Effector memory CD4-positive, alpha-beta T cell (primary cell): ENCODE measurements at regions not wholly inside any gene's neighbourhood (a gene's known extent, or its start where the extent isn't known, plus 50 kb on each side); places are given as distances from the start of the nearest gene placed in this dataset.

Source experiments
- DNase-seq, 3 donors: peaks; one replicate each; pipeline ENCODE4 v3.0.0-alpha.2; 2020
- H3K27ac ChIP-seq: 2 replicates; pipeline ENCODE4 v1.7.0; 2013; ENCODE audit warnings: mild to moderate bottlenecking, low read length, moderate library complexity; ENCODE audit not compliant: insufficient read depth, poor library complexity, severe bottlenecking
- H3K27me3 ChIP-seq: replicated peaks from 2 replicates; pipeline ENCODE4 v1.7.0; 2013; ENCODE audit warnings: mild to moderate bottlenecking, low read length; ENCODE audit not compliant: insufficient read depth, control insufficient read depth, poor library complexity, severe bottlenecking
- H3K36me3 ChIP-seq: 2 replicates; pipeline ENCODE4 v1.7.0; 2013; ENCODE audit warnings: mild to moderate bottlenecking, low read length, moderate library complexity; ENCODE audit not compliant: control insufficient read depth, insufficient read depth
- H3K4me1 ChIP-seq: 2 replicates; pipeline ENCODE4 v1.7.0; 2013; ENCODE audit warnings: low read length, mild to moderate bottlenecking; ENCODE audit not compliant: control insufficient read depth, insufficient read depth, poor library complexity, severe bottlenecking
- H3K4me3 ChIP-seq: 2 replicates; pipeline ENCODE4 v1.7.0; 2013; ENCODE audit warnings: low read length, low read depth, mild to moderate bottlenecking; ENCODE audit not compliant: insufficient read depth, poor library complexity, severe bottlenecking
- H3K9me3 ChIP-seq: 2 replicates; pipeline ENCODE4 v1.7.0; 2013; ENCODE audit warnings: mild to moderate bottlenecking, low read length, moderate library complexity; ENCODE audit not compliant: control insufficient read depth

DNA sequence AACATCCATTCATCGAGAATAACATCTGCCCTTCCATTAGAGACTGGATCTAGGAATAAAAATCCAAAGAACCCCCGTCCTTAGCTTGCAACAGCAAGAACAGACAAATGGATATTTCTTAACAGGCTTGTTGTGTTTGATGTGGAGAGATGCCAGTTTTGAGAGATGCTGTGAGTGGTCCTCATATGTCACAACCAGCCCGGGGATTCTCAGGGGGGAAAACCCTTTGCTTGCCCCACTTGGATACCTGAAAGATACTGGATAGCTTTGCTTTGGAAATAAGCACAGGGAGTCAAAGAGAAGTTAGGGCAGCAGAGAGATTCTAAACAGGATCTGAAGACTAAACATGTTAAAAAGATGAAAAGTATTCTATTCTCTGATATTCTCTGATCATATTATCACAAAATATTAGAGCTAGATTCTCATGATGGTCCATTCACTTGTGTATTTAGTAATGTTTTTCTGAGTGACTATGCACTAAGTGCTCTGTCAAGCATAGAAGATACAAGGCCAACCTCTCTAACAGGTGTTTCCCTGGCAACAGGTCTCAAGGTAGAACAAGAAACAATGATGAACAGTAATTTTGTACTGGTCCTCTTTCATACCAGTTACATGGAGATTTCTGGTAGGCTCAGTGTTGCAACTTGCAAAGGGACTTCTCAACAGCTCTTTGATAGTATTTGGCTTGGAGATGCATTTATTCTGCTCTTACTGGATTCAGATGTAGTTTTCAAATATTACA, 348.2 kb downstream of the MYCN start:
- no peak overlapping the region for H3K4me3 ChIP-seq
- H3K9me3 ChIP-seq = no peaks in the 10 kb centered on the region
- no peaks in the 10 kb centered on the region for H3K27me3 ChIP-seq
- no peaks in the 10 kb centered on the region for H3K4me1 ChIP-seq
- no peaks in the 10 kb centered on the region for H3K36me3 ChIP-seq
- no peak for DNase-seq
- no peak overlapping the region for H3K27ac ChIP-seq

GRCh38 chr2:16287831-16288230, 347.5 kb downstream of the MYCN start:
- Histone ChIP-seq H3K27me3 (no peaks in the 10 kb centered on the region), H3K4me3 (no peak overlapping the region), H3K27ac (no peak overlapping the region), H3K9me3 (no peaks in the 10 kb centered on the region), H3K4me1 (no peaks in the 10 kb centered on the region), H3K36me3 (no peaks in the 10 kb centered on the region)
- DNase-seq = no peak

GRCh38 chr2:16287281-16287680, 346.9 kb downstream of the MYCN start:
- H3K27ac ChIP-seq = no peak overlapping the region
- no peak for DNase-seq
- no peaks in the 10 kb centered on the region for H3K27me3 ChIP-seq
- no peak overlapping the region for H3K4me3 ChIP-seq
- H3K9me3 ChIP-seq = no peaks in the 10 kb centered on the region
- no peaks in the 10 kb centered on the region for H3K4me1 ChIP-seq
- H3K36me3 ChIP-seq = no peaks in the 10 kb centered on the region

DNA sequence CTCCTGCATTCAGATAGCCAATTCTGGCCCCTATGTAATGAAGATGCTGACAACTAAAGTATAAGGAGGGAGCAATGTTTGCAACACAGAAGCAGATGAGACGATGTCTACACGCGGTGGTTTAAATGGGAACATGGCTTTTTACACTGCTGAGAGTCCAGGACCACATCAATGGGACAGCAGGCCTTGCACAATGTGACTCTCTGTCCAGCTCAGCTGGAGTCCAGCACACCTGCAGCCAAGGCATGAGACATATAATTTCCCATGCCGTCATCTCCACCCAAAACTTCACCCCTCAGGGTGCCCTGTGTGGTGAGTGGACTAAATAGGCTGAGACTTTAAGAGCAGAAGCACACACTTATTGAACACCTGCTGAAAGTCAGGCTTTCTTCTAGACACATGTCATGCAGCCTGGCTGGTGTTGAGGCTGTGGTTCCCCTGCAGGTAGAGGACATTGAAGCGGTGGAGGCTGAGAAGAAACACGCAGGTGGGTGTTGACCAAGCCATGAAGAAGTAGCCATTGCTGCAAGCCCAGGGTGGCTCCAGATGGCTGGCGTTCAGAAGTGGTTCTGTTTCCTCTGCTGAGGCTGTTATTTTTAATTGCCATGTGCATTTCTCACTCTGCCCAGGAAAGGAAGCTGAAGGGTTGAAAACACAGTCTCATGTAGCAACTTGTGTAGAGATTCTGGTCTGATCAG, 345.6 kb downstream of the MYCN start:
- DNase-seq = no peak
- Histone ChIP-seq H3K9me3 (no peaks in the 10 kb centered on the region), H3K4me3 (no peak overlapping the region), H3K27ac (no peak overlapping the region), H3K36me3 (no peaks in the 10 kb centered on the region), H3K27me3 (no peaks in the 10 kb centered on the region), H3K4me1 (no peaks in the 10 kb centered on the region)

DNA sequence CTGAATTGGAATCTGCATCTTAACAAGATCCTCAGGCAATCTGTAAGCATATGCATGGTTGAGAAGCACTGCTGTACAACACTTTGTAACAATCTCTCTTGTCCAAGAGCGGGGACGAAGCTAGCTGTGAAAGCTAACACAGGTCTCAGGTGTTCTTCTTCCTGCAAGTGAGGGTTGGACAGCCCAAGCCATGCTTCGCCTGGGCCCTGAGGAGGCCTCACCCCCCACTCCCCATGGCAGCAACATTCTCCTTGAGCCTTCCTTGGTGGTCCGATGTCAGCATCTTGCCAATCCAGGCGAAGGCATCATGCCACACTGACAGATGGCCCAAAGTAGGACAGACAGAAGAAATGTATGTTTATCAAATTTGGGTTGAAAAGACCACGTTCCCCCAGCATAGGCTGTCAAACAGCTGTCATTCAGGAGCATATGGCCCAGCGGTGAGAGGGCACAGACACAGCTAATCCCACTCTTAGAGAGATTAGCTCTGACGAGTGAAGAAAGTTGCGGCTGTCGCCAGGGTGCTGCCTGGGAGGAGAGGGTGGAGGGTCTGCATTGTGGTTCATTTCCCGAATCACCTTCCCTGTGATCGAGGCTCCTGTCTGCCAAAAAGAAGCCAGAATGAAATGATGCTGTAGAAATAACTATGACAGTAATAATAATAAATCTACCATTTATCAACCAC, 344.7 kb downstream of the MYCN start:
- Histone ChIP-seq H3K27me3 (no peaks in the 10 kb centered on the region), H3K27ac (no peak overlapping the region), H3K4me3 (no peak overlapping the region), H3K9me3 (no peaks in the 10 kb centered on the region), H3K4me1 (no peaks in the 10 kb centered on the region), H3K36me3 (no peaks in the 10 kb centered on the region)
- no peak for DNase-seq

DNA sequence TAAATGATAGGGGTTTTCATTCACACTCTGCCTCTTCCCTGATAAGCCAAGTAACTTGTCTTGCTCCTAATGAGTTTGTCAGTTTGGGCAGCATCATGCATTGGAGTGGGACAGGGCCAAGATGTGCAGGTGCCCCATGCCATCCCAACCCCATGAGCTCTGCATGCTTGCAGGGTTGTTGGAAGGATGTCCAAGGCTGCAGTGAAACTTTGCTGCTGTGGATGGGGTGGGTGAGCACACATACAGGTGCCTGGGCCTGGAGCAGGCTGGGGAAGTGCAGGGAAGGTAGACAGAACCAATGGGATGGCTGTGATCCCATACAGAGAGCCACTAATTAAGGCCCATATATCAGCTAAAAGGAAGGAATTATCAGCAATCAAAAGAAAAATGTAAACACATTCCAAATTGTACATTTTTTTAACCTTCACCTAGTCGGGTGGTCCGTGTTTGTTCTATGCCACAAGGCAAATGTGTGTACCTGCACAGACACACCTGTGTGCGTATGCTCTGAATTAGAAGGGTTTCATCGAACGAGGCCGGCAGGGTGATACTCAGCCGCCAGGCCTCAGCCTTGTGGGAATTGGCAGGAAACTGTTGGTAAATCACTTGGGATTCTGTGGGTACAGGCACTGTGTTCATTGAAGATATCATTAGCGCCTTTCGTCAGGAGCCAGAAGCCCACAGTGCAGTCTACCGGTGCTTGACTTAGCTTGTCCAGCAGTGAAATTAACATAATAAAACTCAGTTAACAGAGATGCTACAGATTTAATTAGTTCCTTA, 342.9 kb downstream of the MYCN start:
- no peak for DNase-seq
- Histone ChIP-seq H3K36me3 (no peaks in the 10 kb centered on the region), H3K4me1 (no peaks in the 10 kb centered on the region), H3K27ac (no peak overlapping the region), H3K27me3 (no peaks in the 10 kb centered on the region), H3K4me3 (no peak overlapping the region), H3K9me3 (no peaks in the 10 kb centered on the region)

GRCh38 chr2:16282511-16282910, 342.2 kb downstream of the MYCN start:
- no peaks in the 10 kb centered on the region for H3K36me3 ChIP-seq
- H3K4me1 ChIP-seq = no peaks in the 10 kb centered on the region
- DNase-seq = no peak
- no peak overlapping the region for H3K27ac ChIP-seq
- no peak overlapping the region for H3K4me3 ChIP-seq
- H3K9me3 ChIP-seq = no peaks in the 10 kb centered on the region
- H3K27me3 ChIP-seq = no peaks in the 10 kb centered on the region

GRCh38 chr2:16281451-16282335, 341.3 kb downstream of the MYCN start:
- Histone ChIP-seq H3K4me1 (no peaks in the 10 kb centered on the region), H3K36me3 (no peaks in the 10 kb centered on the region), H3K27me3 (no peaks in the 10 kb centered on the region), H3K4me3 (no peak overlapping the region), H3K9me3 (no peaks in the 10 kb centered on the region), H3K27ac (no peak overlapping the region)
- DNase-seq = no peak

DNA sequence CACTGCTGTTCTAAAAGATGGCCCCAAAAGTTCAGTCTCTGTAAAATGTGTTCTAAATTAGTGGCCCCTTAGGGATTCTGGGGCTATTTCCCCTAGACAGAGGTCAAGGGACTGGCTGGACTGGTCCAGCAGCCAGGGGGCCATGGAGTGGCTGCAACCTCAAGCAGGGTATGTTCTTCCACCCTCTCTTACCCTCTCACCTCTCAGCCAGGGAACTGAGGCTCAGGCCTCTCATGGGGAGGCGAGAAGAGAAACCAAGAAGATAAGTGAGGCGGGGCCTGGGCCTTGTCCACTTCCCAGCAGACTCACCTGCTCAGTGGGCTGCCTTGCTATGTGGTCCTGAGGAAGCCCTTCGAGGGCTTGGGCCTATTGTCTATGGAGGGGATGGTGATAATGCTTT, 339.7 kb downstream of the MYCN start:
- H3K27me3 ChIP-seq = no peaks in the 10 kb centered on the region

More for the DNA sequence above, 339.7 kb downstream of the MYCN start:
- H3K9me3 ChIP-seq = no peaks in the 10 kb centered on the region
- H3K36me3 ChIP-seq = no peaks in the 10 kb centered on the region
- H3K27ac ChIP-seq = no peak overlapping the region
- no peak overlapping the region for H3K4me3 ChIP-seq
- DNase-seq = no peak
- H3K4me1 ChIP-seq = no peaks in the 10 kb centered on the region
